Fibroblast of lung (primary cell): ENCODE measurements at regions not wholly inside any gene's neighbourhood (a gene's known extent, or its start where the extent isn't known, plus 50 kb on each side); places are given as distances from the start of the nearest gene placed in this dataset.

ENCODE experiments used
- CTCF ChIP-seq, 2 donors: IDR thresholded peaks in 1 of 2; conservative IDR thresholded peaks in 1 of 2; 1 replicate in 1 of 2; 2 replicates in 1 of 2; pipeline ENCODE4 v1.5.1; 2011 to 2012; ENCODE audit warnings: low read length in 2 of 2, control low read depth in 1 of 2, inconsistent platforms in 1 of 2, low read depth in 1 of 2, mild to moderate bottlenecking in 1 of 2
- EZH2 ChIP-seq: IDR thresholded peaks from 2 replicates; pipeline ENCODE4 v1.5.1; 2012; ENCODE audit warnings: low read length, control low read depth, mild to moderate bottlenecking; ENCODE audit errors: missing control alignments

GRCh38 chr16:77133706-77134105 is 57.3 kb upstream of the MON1B start:
- TF ChIP-seq CTCF (conservative IDR thresholded peaks at IDR 0.05 in 1 of 2, IDR thresholded peaks at IDR 0.05 in 1 of 2; ENCODE audit: low read depth in 1 of 2, low read length in 2 of 2) (no peak), EZH2 (no peak)
